Right lobe of liver (tissue), 6 donors: ENCODE measurements at regions not wholly inside any gene's neighbourhood (a gene's known extent, or its start where the extent isn't known, plus 50 kb on each side); places are given as distances from the start of the nearest gene placed in this dataset.

Source experiments
- ATAC-seq, 4 donors: fragments of 200-7000 bp; cut with Tn5 transposase; one replicate each; pipeline ENCODE4 v1.9.1; 2020; ENCODE audit warnings: mild to moderate bottlenecking in 4 of 4, moderate library complexity in 4 of 4
- DNase-seq, 3 donors: peaks; one replicate each; pipeline ENCODE4 v3.0.0-alpha.2; 2020
- H3K27ac ChIP-seq, 3 donors: fragments of 200-600 bp; one replicate each; pipeline ENCODE4 v1.8.0; 2022
- H3K27me3 ChIP-seq, 2 donors: fragments of 200-600 bp; one replicate each; pipeline ENCODE4 v1.8.0; 2022
- H3K36me3 ChIP-seq, 4 donors: fragments of 200-600 bp; sonication (generic) in 1 of 4; one replicate each; pipeline versions ENCODE4 v1.5.1 to v1.8.0; 2017 to 2022; ENCODE audit warnings: control low read depth in 1 of 4
- H3K4me1 ChIP-seq, 4 donors: fragments of 200-600 bp; sonication (generic) in 1 of 4; one replicate each; pipeline versions ENCODE4 v1.5.1 to v1.8.0; 2017 to 2022; ENCODE audit warnings: control low read depth in 1 of 4
- H3K4me3 ChIP-seq, 3 donors: fragments of 200-600 bp; one replicate each; pipeline ENCODE4 v1.8.0; 2022
- H3K9me3 ChIP-seq, 4 donors: fragments of 200-600 bp; sonication (generic) in 1 of 4; one replicate each; pipeline versions ENCODE4 v1.5.1 to v1.8.0; 2017 to 2022; ENCODE audit warnings: control low read depth in 1 of 4
- POLR2A ChIP-seq: fragments of 450-650 bp; IDR thresholded peaks from one replicate; pipeline ENCODE4 v1.6.1; 2017; ENCODE audit warnings: antibody characterized with exemption, mild to moderate bottlenecking
- WGBS: methylation state at CpG from one replicate; pipeline ENCODE4 v1.1.6; 2018; ENCODE audit warnings: low coverage, low lambda C conversion rate; ENCODE audit not compliant: insufficient coverage; ENCODE audit errors: missing lambda C conversion rate; 5-methylcytosine and 5-hydroxymethylcytosine counted together
- intact Hi-C, 2 donors: fragments of 100-400 bp; cut with DNase I; formaldehyde crosslinking; loops; one replicate each; pipeline versions ENCODE4 v1.11.2 to v1.14.1; 2022
- TF ChIP-seq, protein P1 (sequence below), 4 donors: fragments of 200-600 bp in 3 of 4; fragments of 450-650 bp in 1 of 4; IDR thresholded peaks; one replicate each; pipeline versions ENCODE4 v1.5.1 to v1.8.0; 2016 to 2022; ENCODE audit warnings: antibody characterized with exemption in 4 of 4, mild to moderate bottlenecking in 2 of 4
- donor health status: DM: no; HTN: yes; CAD: no.
- donor health status: DM: no; HTN: no; CAD: no.
- donor health status: DM: no; HTN: no; CAD: no.
- donor health status: DM: no; HTN: yes; CAD: no.
- donor health status: DM: no; HTN: yes; CAD: no.

DNA sequence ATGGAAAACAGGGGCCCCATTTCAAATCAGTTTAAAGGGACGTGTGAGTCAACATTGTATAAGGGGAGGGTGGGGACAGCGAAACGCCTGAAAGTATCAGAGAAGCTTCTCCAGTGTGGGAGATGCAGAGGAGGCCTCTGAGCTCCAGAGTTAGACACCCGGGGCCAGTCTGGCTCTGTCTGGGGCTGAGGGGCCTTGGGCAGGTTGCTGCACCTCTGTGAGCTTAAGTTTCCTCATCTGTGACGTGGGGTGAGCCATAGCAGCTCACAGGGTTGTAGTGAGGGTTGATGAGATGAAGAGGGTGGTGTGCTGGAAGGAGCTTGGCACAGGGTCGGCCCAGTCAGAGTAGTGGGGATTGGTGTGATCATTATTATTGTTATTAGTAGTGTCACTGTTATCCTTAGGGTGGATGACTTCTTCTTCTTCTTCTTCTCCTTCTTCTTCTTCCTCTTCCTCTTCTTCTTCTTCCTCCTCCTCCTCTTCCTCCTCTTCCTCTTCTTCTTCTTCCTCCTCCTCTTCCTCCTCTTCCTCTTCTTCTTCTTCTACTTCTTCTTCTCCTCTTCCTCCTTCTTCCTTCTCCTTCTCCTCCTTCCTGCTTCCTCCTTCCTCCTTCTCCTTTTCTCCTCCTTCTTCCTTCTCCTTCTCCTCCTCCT, 282.0 kb downstream of the PTPRU start:
- no peaks in the 10 kb centered on the region for H3K4me1 ChIP-seq
- peak in 2 of 3 donors; percentile 8 to 35 for DNase-seq
- no peak for ATAC-seq
- no peak overlapping the region for H3K4me3 ChIP-seq
- H3K36me3 ChIP-seq = no peaks in the 10 kb centered on the region
- TF ChIP-seq POLR2A = no peak
- TF ChIP-seq, protein P1, sequence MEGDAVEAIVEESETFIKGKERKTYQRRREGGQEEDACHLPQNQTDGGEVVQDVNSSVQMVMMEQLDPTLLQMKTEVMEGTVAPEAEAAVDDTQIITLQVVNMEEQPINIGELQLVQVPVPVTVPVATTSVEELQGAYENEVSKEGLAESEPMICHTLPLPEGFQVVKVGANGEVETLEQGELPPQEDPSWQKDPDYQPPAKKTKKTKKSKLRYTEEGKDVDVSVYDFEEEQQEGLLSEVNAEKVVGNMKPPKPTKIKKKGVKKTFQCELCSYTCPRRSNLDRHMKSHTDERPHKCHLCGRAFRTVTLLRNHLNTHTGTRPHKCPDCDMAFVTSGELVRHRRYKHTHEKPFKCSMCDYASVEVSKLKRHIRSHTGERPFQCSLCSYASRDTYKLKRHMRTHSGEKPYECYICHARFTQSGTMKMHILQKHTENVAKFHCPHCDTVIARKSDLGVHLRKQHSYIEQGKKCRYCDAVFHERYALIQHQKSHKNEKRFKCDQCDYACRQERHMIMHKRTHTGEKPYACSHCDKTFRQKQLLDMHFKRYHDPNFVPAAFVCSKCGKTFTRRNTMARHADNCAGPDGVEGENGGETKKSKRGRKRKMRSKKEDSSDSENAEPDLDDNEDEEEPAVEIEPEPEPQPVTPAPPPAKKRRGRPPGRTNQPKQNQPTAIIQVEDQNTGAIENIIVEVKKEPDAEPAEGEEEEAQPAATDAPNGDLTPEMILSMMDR (IDR thresholded peaks at IDR 0.05) = no peak
- intact Hi-C loops = no loop called here
- 49% methylated on average over 6 of the region's 6 CpGs for WGBS
- no peaks in the 10 kb centered on the region for H3K27me3 ChIP-seq
- H3K9me3 ChIP-seq = no peaks in the 10 kb centered on the region
- no peak overlapping the region for H3K27ac ChIP-seq

GRCh38 chr1:29517251-29518086, 281.1 kb downstream of the PTPRU start:
- no peaks in the 10 kb centered on the region for H3K9me3 ChIP-seq
- no peaks in the 10 kb centered on the region for H3K27me3 ChIP-seq
- H3K4me1 ChIP-seq = no peaks in the 10 kb centered on the region
- 47% methylated on average over 4 of the region's 8 CpGs for WGBS
- no peak for TF ChIP-seq POLR2A
- TF ChIP-seq, protein P1 (IDR thresholded peaks at IDR 0.05) = no peak
- H3K36me3 ChIP-seq = no peaks in the 10 kb centered on the region
- intact Hi-C loops = no loop called here
- H3K27ac ChIP-seq = no peak overlapping the region
- no peak overlapping the region for H3K4me3 ChIP-seq
- DNase-seq (peak in 2 of 3 donors; percentile 2 to 32), ATAC-seq (no peak)

DNA sequence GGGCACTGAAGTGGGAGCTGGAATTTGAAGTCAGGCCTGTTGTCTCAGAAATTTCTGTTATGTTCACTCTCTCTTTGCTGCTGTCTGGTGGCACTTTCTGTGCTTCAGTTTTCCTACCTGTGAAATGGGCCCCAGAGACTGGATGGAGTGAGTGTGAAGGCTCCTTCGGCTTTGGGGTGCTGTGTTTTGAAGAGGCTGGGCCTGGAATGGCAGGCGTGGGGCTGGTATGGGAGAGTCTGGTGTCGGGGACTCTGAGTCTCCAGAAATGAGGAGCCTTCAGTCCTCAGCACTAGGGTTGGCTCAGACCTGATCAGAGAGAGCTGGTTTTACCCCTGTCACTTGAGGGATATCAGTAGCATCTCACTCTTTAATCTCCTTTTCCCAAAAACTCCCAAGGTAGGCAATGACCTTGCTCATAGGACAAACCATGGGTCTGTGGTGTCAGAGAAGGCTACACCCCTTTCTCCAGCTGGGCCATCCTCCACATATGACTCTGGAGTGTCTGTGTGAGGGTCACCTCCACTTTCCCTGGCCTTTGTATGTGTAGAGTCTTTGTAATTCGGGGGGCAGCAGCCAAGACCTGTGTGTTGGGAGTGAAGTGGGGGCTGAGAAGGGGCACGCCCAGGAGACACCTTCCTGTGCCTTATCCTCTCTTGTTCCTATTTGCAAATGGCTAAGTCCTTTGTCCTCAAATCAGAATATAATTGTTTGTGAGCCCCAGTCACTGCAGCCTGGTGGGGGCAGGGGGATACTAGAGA, 279.9 kb downstream of the PTPRU start:
- Histone ChIP-seq H3K9me3 (no peaks in the 10 kb centered on the region), H3K4me1 (no peaks in the 10 kb centered on the region), H3K27me3 (no peaks in the 10 kb centered on the region), H3K27ac (no peak overlapping the region), H3K36me3 (no peaks in the 10 kb centered on the region), H3K4me3 (no peak overlapping the region)
- intact Hi-C loops = no loop called here
- DNase-seq (peak in 1 of 3 donors; percentile 2), ATAC-seq (no peak)
- 61% methylated on average over 2 of the region's 5 CpGs for WGBS
- no peak for TF ChIP-seq POLR2A
- TF ChIP-seq, protein P1 (IDR thresholded peaks at IDR 0.05) = no peak

- H3K9me3 ChIP-seq = no peaks in the 10 kb centered on the region
- no peak for ATAC-seq
- intact Hi-C loops = no loop called here
- H3K36me3 ChIP-seq = no peaks in the 10 kb centered on the region
- DNase-seq = peak in 2 of 3 donors; percentile 9 to 14
- H3K4me3 ChIP-seq = no peak overlapping the region
- H3K27ac ChIP-seq = no peak overlapping the region
- H3K27me3 ChIP-seq = no peaks in the 10 kb centered on the region
- 20% methylated on average over 1 of the region's 7 CpGs for WGBS
- TF ChIP-seq, protein P1 (IDR thresholded peaks at IDR 0.05) = no peak
- no peak for TF ChIP-seq POLR2A
- no peaks in the 10 kb centered on the region for H3K4me1 ChIP-seq
Observed at GRCh38 chr1:29515170-29515955, 279.0 kb downstream of the PTPRU start.
